HepG2 (cell line): ENCODE measurements at regions not wholly inside any gene's neighbourhood (a gene's known extent, or its start where the extent isn't known, plus 50 kb on each side); places are given as distances from the start of the nearest gene placed in this dataset.
A peak's percentile ranks its signal among the peaks of the same experiment; 100 is the strongest.

ENCODE experiments used
- CBFB ChIP-seq: sonication (generic); formaldehyde crosslinking; IDR thresholded peaks from 2 replicates; pipeline ENCODE4 v1.4.0; 2020; ENCODE audit warnings: missing genetic modification reagents
- FOXC1 ChIP-seq: sonication (generic); formaldehyde crosslinking; IDR thresholded peaks from 2 replicates; pipeline ENCODE4 v1.8.0; 2022; ENCODE audit warnings: mild to moderate bottlenecking, missing genetic modification reagents, borderline replicate concordance
- KDM2A ChIP-seq: sonication (generic); formaldehyde crosslinking; IDR thresholded peaks from 2 replicates; pipeline ENCODE4 v1.4.0; 2020; ENCODE audit warnings: low read depth, missing genetic modification reagents, borderline replicate concordance
- MBD4 ChIP-seq: IDR thresholded peaks from 2 replicates; pipeline ENCODE4 v1.6.1; 2012; ENCODE audit warnings: low read length, inconsistent platforms, borderline replicate concordance
- MEIS1 ChIP-seq: sonication (generic); formaldehyde crosslinking; IDR thresholded peaks from 2 replicates; pipeline ENCODE4 v1.9.0; 2021; ENCODE audit warnings: mild to moderate bottlenecking, missing genetic modification reagents, moderate library complexity, borderline replicate concordance
- MYC ChIP-seq: sonication (generic); formaldehyde crosslinking; IDR thresholded peaks from 2 replicates; pipeline ENCODE4 v1.9.0; 2021; ENCODE audit warnings: missing genetic modification reagents, borderline replicate concordance
- PAF1 ChIP-seq: IDR thresholded peaks from 2 replicates; pipeline ENCODE4 v1.6.1; 2016; ENCODE audit warnings: missing genetic modification reagents, missing compliant biosample characterization
- RAD51 ChIP-seq: fragments of 450-650 bp; IDR thresholded peaks from 2 replicates; pipeline ENCODE4 v1.6.1; 2016; ENCODE audit warnings: borderline replicate concordance
- RXRB ChIP-seq: IDR thresholded peaks from 2 replicates; pipeline ENCODE4 v1.6.1; 2016; ENCODE audit warnings: borderline replicate concordance, missing genetic modification reagents, missing compliant biosample characterization
- SAFB2 ChIP-seq: sonication (generic); formaldehyde crosslinking; IDR thresholded peaks from 2 replicates; pipeline ENCODE4 v1.5.1; 2020; ENCODE audit warnings: missing genetic modification reagents, low read depth, mild to moderate bottlenecking, borderline replicate concordance
- SPEN ChIP-seq: sonication (generic); formaldehyde crosslinking; IDR thresholded peaks from 2 replicates; pipeline ENCODE4 v1.5.1; 2020; ENCODE audit warnings: low read depth, mild to moderate bottlenecking, missing genetic modification reagents
- ZNF124 ChIP-seq: sonication (generic); formaldehyde crosslinking; IDR thresholded peaks from 2 replicates; pipeline ENCODE4 v1.4.0; 2020; ENCODE audit warnings: missing genetic modification reagents
- ZNF225 ChIP-seq: sonication (generic); formaldehyde crosslinking; IDR thresholded peaks from 2 replicates; pipeline ENCODE4 v1.4.0; 2020; ENCODE audit warnings: mild to moderate bottlenecking, missing genetic modification reagents
- ZSCAN25 ChIP-seq: sonication (generic); formaldehyde crosslinking; IDR thresholded peaks from 2 replicates; pipeline ENCODE4 v1.8.0; 2022; ENCODE audit warnings: mild to moderate bottlenecking, missing genetic modification reagents
- TF ChIP-seq, protein P1 (sequence below): sonication (generic); formaldehyde crosslinking; IDR thresholded peaks from 2 replicates; pipeline ENCODE4 v1.5.1; 2020; ENCODE audit warnings: mild to moderate bottlenecking, missing genetic modification reagents, moderate library complexity
- TF ChIP-seq, protein P2 (sequence below): sonication (generic); formaldehyde crosslinking; IDR thresholded peaks from 2 replicates; pipeline ENCODE4 v1.5.0; 2020; ENCODE audit warnings: mild to moderate bottlenecking, missing genetic modification reagents, moderate library complexity
- TF ChIP-seq, protein P3 (sequence below): sonication (generic); formaldehyde crosslinking; IDR thresholded peaks from 2 replicates; pipeline ENCODE4 v1.4.0; 2020; ENCODE audit warnings: missing genetic modification reagents
- TF ChIP-seq, protein P4 (sequence below): sonication (generic); formaldehyde crosslinking; IDR thresholded peaks from 2 replicates; pipeline ENCODE4 v1.4.0; 2020; ENCODE audit warnings: missing genetic modification reagents
- TF ChIP-seq, protein P5 (sequence below): sonication (generic); formaldehyde crosslinking; IDR thresholded peaks from 2 replicates; pipeline ENCODE4 v1.5.0; 2020; ENCODE audit warnings: missing genetic modification reagents

DNA sequence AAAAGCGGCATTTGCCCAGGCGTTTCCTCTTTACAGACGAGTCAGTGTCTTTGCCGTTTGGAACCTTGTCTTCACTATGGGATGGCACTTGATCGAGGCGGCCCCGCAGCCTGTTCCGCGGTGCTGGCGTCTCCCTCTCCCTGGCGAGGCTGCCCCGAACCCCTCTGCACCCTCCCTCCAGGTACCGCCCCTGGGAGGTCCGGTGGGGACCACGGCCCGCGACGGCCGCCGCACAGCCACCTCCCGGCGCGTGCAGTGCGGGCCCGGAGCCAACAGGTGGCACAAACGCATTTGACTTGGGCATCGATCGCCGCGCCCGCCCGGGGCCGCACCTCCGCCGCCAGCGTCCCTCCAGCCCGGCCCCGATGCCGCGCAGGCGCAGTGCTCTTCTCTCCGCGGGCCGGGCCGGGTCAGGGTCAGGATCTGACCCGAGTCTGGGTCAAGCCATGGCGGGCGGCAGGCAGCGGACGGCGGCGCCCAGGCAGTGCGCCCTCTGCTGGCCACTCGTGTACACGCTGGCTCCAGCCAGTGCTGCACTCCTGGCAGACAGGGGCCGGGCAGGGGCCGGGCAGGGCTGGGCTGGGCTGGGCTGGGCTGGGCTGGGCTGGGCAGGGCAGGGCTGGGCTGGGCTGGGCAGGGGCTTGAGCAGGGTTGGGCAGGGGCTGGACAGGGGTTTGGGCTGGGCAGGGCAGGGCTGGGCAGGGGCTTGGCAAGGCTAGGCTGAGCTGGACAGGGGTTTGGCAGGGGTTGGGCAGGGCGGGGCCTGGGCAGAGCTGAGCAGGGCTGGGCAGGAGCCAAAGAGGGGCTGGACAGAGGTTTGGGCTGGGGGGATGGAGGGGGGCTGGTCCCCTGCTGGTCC, 155.8 kb upstream of the IRX4 start (continued):
- TF ChIP-seq MBD4 (no peak), MYC (no peak), FOXC1 (CRISPR knock-in tag) (0 out of 2 replicates have a peak, but pooled peaks have one; percentile 52), SPEN (CRISPR knock-in tag) (peak; percentile 49), ZNF124 (no peak), ZSCAN25 (CRISPR knock-in tag) (no peak), ZNF225 (no peak), SAFB2 (CRISPR knock-in tag) (no peak), RAD51 (no peak), MEIS1 (CRISPR knock-in tag) (no peak), KDM2A (peak; percentile 70; the same call in 1 of the 2 replicates), CBFB (CRISPR knock-in tag) (0 out of 2 replicates have a peak, but pooled peaks have one; percentile 32), RXRB (CRISPR knock-in tag) (peak; percentile 83), PAF1 (CRISPR knock-in tag) (no peak)
- TF ChIP-seq, protein P1, sequence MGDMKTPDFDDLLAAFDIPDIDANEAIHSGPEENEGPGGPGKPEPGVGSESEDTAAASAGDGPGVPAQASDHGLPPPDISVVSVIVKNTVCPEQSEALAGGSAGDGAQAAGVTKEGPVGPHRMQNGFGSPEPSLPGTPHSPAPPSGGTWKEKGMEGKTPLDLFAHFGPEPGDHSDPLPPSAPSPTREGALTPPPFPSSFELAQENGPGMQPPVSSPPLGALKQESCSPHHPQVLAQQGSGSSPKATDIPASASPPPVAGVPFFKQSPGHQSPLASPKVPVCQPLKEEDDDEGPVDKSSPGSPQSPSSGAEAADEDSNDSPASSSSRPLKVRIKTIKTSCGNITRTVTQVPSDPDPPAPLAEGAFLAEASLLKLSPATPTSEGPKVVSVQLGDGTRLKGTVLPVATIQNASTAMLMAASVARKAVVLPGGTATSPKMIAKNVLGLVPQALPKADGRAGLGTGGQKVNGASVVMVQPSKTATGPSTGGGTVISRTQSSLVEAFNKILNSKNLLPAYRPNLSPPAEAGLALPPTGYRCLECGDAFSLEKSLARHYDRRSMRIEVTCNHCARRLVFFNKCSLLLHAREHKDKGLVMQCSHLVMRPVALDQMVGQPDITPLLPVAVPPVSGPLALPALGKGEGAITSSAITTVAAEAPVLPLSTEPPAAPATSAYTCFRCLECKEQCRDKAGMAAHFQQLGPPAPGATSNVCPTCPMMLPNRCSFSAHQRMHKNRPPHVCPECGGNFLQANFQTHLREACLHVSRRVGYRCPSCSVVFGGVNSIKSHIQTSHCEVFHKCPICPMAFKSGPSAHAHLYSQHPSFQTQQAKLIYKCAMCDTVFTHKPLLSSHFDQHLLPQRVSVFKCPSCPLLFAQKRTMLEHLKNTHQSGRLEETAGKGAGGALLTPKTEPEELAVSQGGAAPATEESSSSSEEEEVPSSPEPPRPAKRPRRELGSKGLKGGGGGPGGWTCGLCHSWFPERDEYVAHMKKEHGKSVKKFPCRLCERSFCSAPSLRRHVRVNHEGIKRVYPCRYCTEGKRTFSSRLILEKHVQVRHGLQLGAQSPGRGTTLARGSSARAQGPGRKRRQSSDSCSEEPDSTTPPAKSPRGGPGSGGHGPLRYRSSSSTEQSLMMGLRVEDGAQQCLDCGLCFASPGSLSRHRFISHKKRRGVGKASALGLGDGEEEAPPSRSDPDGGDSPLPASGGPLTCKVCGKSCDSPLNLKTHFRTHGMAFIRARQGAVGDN (CRISPR knock-in tag), result peak; percentile 48; the same call in 1 of the 2 replicates
- TF ChIP-seq, protein P2, sequence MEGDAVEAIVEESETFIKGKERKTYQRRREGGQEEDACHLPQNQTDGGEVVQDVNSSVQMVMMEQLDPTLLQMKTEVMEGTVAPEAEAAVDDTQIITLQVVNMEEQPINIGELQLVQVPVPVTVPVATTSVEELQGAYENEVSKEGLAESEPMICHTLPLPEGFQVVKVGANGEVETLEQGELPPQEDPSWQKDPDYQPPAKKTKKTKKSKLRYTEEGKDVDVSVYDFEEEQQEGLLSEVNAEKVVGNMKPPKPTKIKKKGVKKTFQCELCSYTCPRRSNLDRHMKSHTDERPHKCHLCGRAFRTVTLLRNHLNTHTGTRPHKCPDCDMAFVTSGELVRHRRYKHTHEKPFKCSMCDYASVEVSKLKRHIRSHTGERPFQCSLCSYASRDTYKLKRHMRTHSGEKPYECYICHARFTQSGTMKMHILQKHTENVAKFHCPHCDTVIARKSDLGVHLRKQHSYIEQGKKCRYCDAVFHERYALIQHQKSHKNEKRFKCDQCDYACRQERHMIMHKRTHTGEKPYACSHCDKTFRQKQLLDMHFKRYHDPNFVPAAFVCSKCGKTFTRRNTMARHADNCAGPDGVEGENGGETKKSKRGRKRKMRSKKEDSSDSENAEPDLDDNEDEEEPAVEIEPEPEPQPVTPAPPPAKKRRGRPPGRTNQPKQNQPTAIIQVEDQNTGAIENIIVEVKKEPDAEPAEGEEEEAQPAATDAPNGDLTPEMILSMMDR (CRISPR knock-in tag), result peak; percentile 83
- TF ChIP-seq, protein P3, sequence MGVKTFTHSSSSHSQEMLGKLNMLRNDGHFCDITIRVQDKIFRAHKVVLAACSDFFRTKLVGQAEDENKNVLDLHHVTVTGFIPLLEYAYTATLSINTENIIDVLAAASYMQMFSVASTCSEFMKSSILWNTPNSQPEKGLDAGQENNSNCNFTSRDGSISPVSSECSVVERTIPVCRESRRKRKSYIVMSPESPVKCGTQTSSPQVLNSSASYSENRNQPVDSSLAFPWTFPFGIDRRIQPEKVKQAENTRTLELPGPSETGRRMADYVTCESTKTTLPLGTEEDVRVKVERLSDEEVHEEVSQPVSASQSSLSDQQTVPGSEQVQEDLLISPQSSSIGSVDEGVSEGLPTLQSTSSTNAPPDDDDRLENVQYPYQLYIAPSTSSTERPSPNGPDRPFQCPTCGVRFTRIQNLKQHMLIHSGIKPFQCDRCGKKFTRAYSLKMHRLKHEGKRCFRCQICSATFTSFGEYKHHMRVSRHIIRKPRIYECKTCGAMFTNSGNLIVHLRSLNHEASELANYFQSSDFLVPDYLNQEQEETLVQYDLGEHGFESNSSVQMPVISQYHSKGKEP (CRISPR knock-in tag), result no peak
- TF ChIP-seq, protein P4, sequence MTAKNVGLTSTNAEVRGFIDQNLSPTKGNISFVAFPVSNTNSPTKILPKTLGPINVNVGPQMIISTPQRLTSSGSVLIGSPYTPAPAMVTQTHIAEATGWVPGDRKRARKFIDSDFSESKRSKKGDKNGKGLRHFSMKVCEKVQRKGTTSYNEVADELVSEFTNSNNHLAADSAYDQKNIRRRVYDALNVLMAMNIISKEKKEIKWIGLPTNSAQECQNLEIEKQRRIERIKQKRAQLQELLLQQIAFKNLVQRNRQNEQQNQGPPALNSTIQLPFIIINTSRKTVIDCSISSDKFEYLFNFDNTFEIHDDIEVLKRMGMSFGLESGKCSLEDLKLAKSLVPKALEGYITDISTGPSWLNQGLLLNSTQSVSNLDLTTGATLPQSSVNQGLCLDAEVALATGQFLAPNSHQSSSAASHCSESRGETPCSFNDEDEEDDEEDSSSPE (CRISPR knock-in tag), result peak; percentile 50
- TF ChIP-seq, protein P5, sequence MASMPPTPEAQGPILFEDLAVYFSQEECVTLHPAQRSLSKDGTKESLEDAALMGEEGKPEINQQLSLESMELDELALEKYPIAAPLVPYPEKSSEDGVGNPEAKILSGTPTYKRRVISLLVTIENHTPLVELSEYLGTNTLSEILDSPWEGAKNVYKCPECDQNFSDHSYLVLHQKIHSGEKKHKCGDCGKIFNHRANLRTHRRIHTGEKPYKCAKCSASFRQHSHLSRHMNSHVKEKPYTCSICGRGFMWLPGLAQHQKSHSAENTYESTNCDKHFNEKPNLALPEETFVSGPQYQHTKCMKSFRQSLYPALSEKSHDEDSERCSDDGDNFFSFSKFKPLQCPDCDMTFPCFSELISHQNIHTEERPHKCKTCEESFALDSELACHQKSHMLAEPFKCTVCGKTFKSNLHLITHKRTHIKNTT (CRISPR knock-in tag), result no peak
